Testis (tissue), 2 donors: ENCODE measurements at regions not wholly inside any gene's neighbourhood (a gene's known extent, or its start where the extent isn't known, plus 50 kb on each side); places are given as distances from the start of the nearest gene placed in this dataset.

Experiments
- DNase-seq: peaks from one replicate; pipeline ENCODE4 v3.0.0-alpha.2; 2019
- H3K27ac ChIP-seq, 2 donors: fragments of 200-600 bp; sonication (generic); one replicate each; pipeline ENCODE4 v1.5.1; 2019
- H3K27me3 ChIP-seq: fragments of 200-600 bp; sonication (generic); one replicate; pipeline ENCODE4 v1.5.1; 2019
- H3K36me3 ChIP-seq: fragments of 200-600 bp; sonication (generic); one replicate; pipeline ENCODE4 v1.5.1; 2017; ENCODE audit warnings: low read depth; ENCODE audit errors: missing control alignments
- H3K4me1 ChIP-seq: fragments of 200-600 bp; sonication (generic); one replicate; pipeline ENCODE4 v1.5.1; 2019
- H3K4me3 ChIP-seq, 2 donors: fragments of 200-600 bp; sonication (generic); one replicate each; pipeline ENCODE4 v1.5.1; 2017 to 2019
- H3K9me3 ChIP-seq: fragments of 200-600 bp; sonication (generic); one replicate; pipeline ENCODE4 v1.5.1; 2017
- POLR2A ChIP-seq: fragments of 450-650 bp; IDR thresholded peaks from one replicate; pipeline ENCODE4 v1.6.1; 2017; ENCODE audit warnings: antibody characterized with exemption, mild to moderate bottlenecking, moderate library complexity
- WGBS, 2 donors: methylation state at CpG; one replicate each; pipeline ENCODE4 v1.1.5; 2018; 5-methylcytosine and 5-hydroxymethylcytosine counted together
- intact Hi-C: fragments of 100-400 bp; cut with DNase I; formaldehyde crosslinking; loops from one replicate; pipeline ENCODE4 v1.15.1; 2023; ENCODE audit warnings: low total_unique reads
- TF ChIP-seq, protein P1 (sequence below), 3 experiments: fragments of 450-650 bp in 2 of 3; fragments of 200-600 bp in 1 of 3; sonication (generic) in 1 of 3; IDR thresholded peaks; one replicate each; pipeline ENCODE4 v1.5.1; 2016 to 2019; ENCODE audit warnings: antibody characterized with exemption in 3 of 3, mild to moderate bottlenecking in 2 of 3, moderate library complexity in 1 of 3

DNA sequence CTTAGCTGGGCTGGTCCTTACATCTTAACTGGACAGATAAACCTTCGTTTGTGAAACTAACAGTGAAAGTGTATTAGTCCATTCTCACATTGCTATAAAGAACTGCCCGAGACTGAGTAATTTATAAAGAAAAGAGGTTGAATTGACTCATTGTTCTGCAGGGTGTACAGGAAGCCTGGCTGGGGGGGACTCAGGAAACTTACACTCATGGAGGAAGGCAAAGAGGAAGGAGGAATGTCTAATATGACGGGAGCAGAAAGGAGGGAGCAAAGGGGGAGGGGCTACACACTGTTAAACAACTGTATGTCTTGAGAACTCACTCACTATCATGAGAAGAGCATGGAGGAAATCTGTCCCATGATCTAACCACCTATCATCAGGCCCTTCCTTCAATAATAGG lies 1566.5 kb upstream of the PCDH7 start:
- Histone ChIP-seq H3K4me3 (no peak overlapping the region), H3K36me3 (no peaks in the 10 kb centered on the region), H3K9me3 (no peaks in the 10 kb centered on the region), H3K27ac (no peak overlapping the region), H3K27me3 (no peaks in the 10 kb centered on the region), H3K4me1 (no peaks in the 10 kb centered on the region)
- TF ChIP-seq, protein P1, sequence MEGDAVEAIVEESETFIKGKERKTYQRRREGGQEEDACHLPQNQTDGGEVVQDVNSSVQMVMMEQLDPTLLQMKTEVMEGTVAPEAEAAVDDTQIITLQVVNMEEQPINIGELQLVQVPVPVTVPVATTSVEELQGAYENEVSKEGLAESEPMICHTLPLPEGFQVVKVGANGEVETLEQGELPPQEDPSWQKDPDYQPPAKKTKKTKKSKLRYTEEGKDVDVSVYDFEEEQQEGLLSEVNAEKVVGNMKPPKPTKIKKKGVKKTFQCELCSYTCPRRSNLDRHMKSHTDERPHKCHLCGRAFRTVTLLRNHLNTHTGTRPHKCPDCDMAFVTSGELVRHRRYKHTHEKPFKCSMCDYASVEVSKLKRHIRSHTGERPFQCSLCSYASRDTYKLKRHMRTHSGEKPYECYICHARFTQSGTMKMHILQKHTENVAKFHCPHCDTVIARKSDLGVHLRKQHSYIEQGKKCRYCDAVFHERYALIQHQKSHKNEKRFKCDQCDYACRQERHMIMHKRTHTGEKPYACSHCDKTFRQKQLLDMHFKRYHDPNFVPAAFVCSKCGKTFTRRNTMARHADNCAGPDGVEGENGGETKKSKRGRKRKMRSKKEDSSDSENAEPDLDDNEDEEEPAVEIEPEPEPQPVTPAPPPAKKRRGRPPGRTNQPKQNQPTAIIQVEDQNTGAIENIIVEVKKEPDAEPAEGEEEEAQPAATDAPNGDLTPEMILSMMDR (IDR thresholded peaks at IDR 0.05) = no peak
- no peak for TF ChIP-seq POLR2A
- DNase-seq = no peak
- 71 to 80% methylated on average over 3 of the region's 3 CpGs for WGBS, 2 donors
- intact Hi-C loops = no loop called here

DNA sequence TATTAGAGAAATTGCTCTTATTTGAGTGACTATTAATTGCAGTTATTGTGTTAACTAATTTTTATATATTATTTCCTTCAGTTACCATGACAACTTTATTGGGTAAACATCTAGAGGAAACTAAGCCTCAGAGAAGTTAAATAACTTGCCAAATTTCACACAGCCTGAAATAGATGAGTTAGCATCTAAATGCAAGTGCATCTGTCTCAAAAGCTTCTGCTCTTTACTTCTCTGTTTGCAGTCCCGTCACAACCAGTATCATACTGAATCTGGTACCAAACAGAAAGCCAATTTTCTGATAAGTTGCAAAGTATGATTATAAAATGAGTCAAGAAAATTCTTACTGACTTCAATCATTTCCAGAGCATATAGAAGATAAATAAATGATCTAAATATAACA lies 1544.9 kb upstream of the PCDH7 start:
- no peaks in the 10 kb centered on the region for H3K9me3 ChIP-seq
- WGBS, 2 donors = 63 to 80% methylated on average over 1 of the region's 1 CpG
- TF ChIP-seq, protein P1 (IDR thresholded peaks at IDR 0.05) = no peak
- no peak for TF ChIP-seq POLR2A

GRCh38 chr4:29199025-29199424 lies 1521.1 kb upstream of the PCDH7 start:
- DNase-seq = no peak
- Histone ChIP-seq H3K9me3 (no peaks in the 10 kb centered on the region), H3K4me3 (no peak overlapping the region), H3K4me1 (no peaks in the 10 kb centered on the region), H3K27me3 (no peaks in the 10 kb centered on the region), H3K27ac (no peak overlapping the region), H3K36me3 (no peaks in the 10 kb centered on the region)
- WGBS, 2 donors = 77 to 78% methylated on average over 2 of the region's 2 CpGs
- TF ChIP-seq, protein P1 (IDR thresholded peaks at IDR 0.05) = no peak
- no peak for TF ChIP-seq POLR2A
- intact Hi-C loops = no loop called here

More for the DNA sequence above, 1544.9 kb upstream of the PCDH7 start:
- intact Hi-C loops = no loop called here
- Histone ChIP-seq H3K4me1 (no peaks in the 10 kb centered on the region), H3K27me3 (no peaks in the 10 kb centered on the region), H3K27ac (no peak overlapping the region), H3K36me3 (no peaks in the 10 kb centered on the region), H3K4me3 (no peak overlapping the region)
- no peak for DNase-seq

DNA sequence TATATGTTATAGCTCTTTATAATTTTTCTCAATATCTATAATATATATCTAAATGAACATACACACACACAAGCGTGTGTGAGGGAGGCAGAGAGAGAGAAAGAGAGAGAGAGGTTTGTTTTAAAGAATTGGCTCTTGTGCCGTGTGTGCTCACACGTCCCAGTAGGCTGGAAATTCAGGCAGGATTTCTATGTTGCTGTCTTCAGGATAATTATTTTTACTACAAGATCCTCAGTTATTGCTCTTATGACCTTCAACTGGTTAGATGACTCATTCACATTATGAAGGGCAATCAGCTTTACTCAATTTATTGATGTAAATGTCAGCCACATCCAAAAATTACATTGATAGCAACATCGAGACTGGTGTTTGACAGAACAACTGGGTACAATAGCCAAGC lies 1520.7 kb upstream of the PCDH7 start:
- no peak overlapping the region for H3K27ac ChIP-seq
- no peaks in the 10 kb centered on the region for H3K9me3 ChIP-seq
- H3K36me3 ChIP-seq = no peaks in the 10 kb centered on the region
- intact Hi-C loops = no loop called here
- H3K4me3 ChIP-seq = no peak overlapping the region
- DNase-seq = no peak
- no peaks in the 10 kb centered on the region for H3K27me3 ChIP-seq
- 51 to 58% methylated on average over 4 of the region's 4 CpGs for WGBS, 2 donors
- TF ChIP-seq POLR2A = no peak
- TF ChIP-seq, protein P1 (IDR thresholded peaks at IDR 0.05) = no peak
- no peaks in the 10 kb centered on the region for H3K4me1 ChIP-seq

- intact Hi-C loops = no loop called here
- Histone ChIP-seq H3K36me3 (no peaks in the 10 kb centered on the region), H3K27me3 (no peaks in the 10 kb centered on the region), H3K27ac (no peak overlapping the region), H3K4me1 (no peaks in the 10 kb centered on the region), H3K4me3 (no peak overlapping the region), H3K9me3 (no peaks in the 10 kb centered on the region)
- WGBS, 2 donors = 76 to 85% methylated on average over 1 of the region's 1 CpG
- no peak for TF ChIP-seq POLR2A
- TF ChIP-seq, protein P1 (IDR thresholded peaks at IDR 0.05) = no peak
- DNase-seq = no peak
Observed at GRCh38 chr4:29213020-29213419, 1507.1 kb upstream of the PCDH7 start.
